D721Med (cell line): ENCODE measurements at regions not wholly inside any gene's neighbourhood (a gene's known extent, or its start where the extent isn't known, plus 50 kb on each side); places are given as distances from the start of the nearest gene placed in this dataset.
A peak's percentile ranks its signal among the peaks of the same experiment; 100 is the strongest.

Experiments
- DNase-seq: peaks from one replicate; pipeline ENCODE4 v3.0.0; 2011; ENCODE audit warnings: low spot score; ENCODE audit not compliant: insufficient read length
- FAIRE-seq: peaks from 2 replicates; lab custom pipeline; 2011; peaks lifted over from hg19 to GRCh38; lab: Jason Lieb, UNC
- CTCF ChIP-seq: IDR thresholded peaks from 2 replicates; pipeline ENCODE4 v1.5.1; 2012; ENCODE audit warnings: mild to moderate bottlenecking, control low read depth; ENCODE audit not compliant: insufficient read depth; ENCODE audit errors: missing control alignments

- FAIRE-seq (peak; percentile 25), DNase-seq (no peak)
- TF ChIP-seq CTCF = no peak
Measured at GRCh38 chr12:77477907-77478533, 352.7 kb upstream of the NAV3 start.

- no peak for DNase-seq
- no peak for FAIRE-seq
- no peak for TF ChIP-seq CTCF
Measured at GRCh38 chr12:77471801-77472200, 358.9 kb upstream of the NAV3 start.

- TF ChIP-seq CTCF = no peak
- FAIRE-seq (no peak), DNase-seq (no peak)
Measured at GRCh38 chr12:77469578-77470333, 360.9 kb upstream of the NAV3 start.

GRCh38 chr12:77442633-77443032 is 377.3 kb upstream of the E2F7 start:
- no peak for TF ChIP-seq CTCF
- FAIRE-seq (no peak), DNase-seq (no peak)

- TF ChIP-seq CTCF = no peak
- DNase-seq (no peak), FAIRE-seq (no peak)
Measured at GRCh38 chr12:77439749-77440148, 374.4 kb upstream of the E2F7 start.

GRCh38 chr12:77438644-77439043 is 373.3 kb upstream of the E2F7 start:
- no peak for TF ChIP-seq CTCF
- FAIRE-seq (no peak), DNase-seq (no peak)

GRCh38 chr12:77437206-77437605 is 371.8 kb upstream of the E2F7 start:
- FAIRE-seq (no peak), DNase-seq (no peak)
- no peak for TF ChIP-seq CTCF
